ENCODE measurements at regions not wholly inside any gene's neighbourhood (a gene's known extent, or its start where the extent isn't known, plus 50 kb on each side); places are given as distances from the start of the nearest gene placed in this dataset.
"Not testable (repeated sequence)": the region's sequence is repeated elsewhere in the genome, so short reads cannot be mapped to it uniquely, and the experiment has no call there.

DNA sequence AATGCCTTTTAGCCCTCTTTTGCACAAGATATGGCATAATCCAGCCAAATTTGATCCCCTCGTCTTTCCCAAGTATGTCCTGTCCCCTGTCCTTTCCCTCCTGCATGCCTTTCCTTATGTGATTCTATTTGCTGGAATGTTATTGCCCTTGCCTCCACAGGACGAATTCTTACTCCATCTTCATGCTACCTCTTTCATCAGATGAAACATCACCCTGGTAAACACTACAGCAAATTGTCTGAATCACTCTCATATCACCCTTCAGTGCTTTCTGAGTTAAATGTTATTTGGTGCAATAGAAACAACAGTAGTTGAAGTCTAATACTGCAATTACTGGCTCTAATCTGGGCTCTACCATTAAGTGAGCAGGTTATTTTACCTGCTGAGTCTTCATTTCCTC, 52.2 kb upstream of the FAT1 start:
- no peak for DNase-seq

DNA sequence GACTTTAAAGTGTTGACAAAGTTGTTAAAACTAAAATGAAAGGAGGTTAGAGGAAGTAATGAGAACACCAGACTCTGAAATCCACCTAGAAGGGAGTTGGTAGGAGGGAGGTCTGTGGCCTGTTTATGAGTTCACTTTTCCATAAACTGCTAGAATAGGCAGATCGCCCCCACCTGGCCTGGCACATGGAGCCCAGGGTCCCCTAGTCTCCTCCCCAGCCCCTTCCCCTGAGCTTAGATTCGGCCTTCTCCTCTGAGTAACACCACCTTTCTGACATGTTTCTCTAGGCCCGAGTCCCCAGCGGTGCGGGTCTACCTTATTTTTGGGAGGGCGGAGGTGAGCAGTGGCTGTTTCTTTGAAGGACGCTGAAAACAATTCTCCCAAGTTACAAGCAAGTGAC, 54.5 kb upstream of the FAT1 start:
- DNase-seq, result no peak

DNA sequence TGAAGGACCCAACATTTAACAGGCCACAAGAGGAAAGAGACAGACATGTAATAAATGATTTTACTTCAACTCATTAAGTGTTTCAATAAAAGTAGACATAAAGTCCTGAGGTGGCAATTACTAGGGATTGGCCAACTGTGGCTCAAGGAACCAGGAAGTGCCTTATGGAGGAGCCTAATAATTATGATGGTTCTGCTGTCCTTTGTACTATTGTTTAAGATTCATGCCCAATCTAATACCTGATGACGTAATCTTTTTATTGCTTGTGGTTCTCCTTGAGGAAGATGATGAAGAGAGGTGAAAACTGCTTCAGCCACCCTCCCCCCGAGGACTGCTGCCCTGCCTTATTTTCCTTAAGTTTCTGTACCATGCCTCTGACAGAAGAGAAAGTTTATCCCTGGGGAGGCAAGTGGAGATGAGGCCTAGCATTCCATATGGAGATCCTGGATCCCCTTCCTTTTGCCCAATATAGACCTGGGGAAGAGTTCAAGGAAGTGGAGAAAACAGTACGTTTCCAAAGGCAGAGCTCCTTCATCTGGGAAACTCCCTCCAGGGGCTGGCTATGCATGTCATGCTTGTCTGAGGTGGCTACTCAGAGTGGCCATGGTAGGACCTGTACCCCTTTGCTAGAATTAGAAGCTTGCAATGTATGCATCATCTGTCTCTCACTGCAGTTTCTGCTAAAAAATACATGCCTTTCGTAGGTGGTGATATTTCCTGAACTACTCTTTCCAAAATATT, 56.8 kb upstream of the FAT1 start:
- DNase-seq, result no peak

DNA sequence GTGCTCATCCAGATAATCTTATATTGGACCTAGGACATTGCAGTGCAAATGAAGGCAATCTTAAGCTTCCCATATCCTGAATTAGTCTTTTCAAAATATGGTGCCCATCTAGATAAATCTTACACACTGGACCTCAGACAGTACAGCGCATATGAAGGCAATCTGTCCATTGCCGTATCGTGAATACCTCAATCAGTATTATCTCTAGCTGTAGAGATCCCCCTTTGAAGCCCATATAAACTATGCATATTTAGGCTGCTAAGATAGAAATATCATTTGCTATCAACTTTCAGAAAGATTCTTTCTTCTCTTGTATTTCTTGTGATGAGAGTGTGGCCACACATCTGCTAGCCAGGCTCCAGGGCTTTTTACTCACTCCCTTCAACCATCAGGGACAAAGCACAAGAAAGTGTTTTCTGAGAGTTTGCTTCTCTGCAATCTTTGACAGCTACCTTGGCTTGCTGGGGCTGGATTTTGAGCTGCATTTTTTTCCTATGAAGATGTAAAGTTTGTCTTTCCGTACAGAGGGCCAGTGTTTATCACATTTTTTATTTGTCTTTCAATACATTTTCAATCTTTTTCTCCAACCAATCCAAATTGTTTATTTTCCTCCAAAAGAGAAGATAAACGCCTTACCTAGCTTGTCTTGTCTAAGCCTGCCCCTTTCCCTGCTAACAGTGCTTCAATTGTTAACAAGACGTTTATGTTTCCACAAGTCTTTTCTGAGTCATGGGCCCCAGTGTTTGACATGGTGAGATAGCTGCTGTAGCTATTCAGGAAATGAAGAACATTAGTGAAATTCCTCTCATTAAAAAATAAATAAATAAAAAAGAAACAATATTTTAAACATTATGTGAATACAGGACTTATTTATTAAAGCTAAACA, 57.6 kb upstream of the FAT1 start:
- no peak for DNase-seq

DNA sequence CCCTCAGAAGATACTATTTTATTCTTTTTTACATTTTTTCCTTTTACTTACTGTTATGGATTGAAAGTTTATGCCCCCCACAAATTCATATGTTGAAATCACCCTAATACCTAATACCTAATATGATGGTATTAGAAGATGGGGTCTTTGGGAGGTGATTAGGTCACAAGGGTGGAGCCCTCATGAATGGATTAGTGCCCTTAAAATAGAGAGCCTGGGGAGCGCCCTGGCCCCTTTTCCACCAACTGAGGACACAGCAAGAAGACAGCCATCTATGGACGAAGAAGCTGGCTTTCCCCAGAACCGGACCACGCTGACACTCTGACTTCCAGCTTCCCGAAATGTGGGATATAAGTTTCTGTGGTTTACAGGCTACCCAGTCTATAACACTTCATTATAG, 58.6 kb upstream of the FAT1 start:
- DNase-seq, result no peak

DNA sequence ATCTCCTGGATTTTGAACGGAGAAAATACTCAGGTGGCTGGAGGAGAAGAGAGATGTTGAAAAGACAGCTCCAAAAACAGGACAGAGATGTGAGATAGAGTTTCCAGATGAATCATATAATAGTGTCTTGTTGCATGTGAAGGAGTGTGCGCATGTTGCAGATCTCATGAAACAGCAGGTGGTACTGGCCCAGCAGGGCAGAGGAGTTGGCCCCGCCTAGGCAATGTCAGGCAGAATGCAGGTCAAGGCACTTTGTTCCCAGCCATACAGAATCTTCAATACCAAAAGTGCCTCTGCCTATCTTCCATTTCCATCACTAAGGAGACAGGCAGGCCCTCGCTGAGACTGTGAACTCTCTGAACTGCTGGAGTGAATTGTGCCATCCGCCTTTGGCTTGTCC, 63.9 kb upstream of the FAT1 start:
- no peak for DNase-seq

DNA sequence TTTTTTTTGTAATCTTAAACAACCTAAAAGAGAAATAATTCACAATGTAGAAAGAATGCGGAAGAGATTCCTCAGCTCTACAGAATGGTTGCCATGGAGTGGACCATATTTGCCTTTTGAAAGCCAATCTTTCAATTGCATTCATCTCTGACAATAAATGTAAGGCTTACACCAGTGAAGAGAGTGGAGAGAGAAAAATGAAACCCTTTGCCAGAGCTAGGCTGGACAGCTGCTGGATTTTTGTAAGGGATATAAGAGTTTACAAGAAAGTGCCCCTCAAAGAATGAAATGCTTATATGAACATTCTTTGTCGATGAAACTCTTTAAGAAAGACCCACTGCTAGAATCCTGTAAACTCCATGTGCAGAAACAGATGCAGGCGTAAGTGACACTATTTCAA, 66.0 kb upstream of the FAT1 start:
- no peak for DNase-seq

DNA sequence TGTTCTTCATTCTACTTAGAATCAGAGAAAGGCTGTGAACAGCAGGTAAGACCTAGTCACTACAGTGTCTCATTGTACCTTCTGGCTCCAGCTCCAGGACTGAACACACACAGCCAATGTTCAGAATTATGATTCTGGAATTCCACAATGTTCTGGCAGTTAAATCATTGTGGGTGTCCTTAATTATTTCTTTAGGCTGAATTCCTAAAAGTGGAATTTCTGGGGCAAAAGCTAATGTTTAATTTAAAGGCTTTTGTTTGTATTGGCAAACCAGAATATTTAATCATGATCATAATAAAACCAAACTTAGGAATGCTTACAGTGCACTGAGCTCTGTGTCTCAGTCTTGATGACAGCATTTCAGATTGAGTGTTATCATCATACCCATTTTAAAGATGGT, 67.0 kb upstream of the FAT1 start:
- DNase-seq, result no peak

DNA sequence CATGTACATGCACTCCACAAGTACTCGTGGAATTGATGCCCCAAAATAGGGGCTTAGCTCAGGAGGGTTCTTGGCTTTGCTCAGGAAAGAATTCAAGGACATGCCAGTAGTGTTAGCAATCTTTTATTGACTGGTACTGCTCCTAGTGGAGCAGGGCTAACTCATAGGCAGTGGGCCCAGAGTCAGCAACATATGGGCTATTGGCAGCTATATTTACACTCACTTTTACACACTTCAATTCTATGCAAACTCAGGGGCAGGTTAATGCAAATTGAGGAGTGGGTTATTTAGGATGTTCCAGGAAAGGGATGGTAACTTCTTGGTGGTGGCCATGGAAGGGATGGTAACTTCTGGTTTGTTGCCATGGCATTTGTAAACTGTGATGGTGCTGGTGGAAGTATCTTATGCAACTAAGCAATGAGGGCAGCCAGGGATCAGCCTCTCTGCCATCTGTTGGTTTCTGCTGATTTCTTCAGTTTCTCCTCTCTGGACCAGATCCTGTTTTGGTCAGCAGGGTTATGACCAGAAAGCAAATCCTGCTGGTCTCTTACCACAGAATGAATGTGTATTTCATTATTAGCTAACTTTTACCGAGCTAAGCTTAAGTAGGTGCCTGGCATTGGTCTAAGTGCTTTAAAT, 69.2 kb upstream of the FAT1 start:
- DNase-seq, result no peak

DNA sequence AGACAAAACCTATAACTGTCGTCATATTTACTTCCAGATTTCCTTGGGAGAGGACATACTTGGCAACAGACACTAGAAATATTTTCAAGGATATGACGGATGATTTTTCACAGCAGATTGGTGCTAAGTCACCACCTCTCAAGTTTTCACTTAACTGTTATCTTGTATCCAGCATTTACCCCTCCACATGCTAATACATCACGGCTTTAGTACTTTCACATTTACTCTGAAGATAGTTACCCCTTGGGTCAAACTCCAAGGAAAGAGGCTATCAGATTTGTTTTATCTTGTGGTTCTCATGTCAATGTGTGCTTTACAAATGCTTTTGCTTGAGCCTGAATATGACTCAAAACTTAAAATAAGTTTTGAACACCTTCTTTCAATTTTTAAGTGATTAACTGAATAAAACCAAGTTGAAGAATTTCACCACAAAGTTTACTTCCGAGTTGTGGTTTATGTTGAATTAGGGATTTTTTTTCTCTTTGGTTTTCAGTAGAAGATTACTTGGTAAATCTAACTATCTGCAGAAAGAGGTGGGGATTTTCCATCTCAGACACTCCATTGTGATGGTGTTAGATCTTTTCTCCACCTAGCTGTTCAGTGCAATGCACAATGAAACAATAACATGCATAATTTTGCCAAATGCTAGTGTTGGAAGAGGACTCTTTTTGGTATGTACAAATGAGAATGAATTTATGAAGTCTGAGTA, 75.4 kb upstream of the FAT1 start:
- DNase-seq, result no peak

DNA sequence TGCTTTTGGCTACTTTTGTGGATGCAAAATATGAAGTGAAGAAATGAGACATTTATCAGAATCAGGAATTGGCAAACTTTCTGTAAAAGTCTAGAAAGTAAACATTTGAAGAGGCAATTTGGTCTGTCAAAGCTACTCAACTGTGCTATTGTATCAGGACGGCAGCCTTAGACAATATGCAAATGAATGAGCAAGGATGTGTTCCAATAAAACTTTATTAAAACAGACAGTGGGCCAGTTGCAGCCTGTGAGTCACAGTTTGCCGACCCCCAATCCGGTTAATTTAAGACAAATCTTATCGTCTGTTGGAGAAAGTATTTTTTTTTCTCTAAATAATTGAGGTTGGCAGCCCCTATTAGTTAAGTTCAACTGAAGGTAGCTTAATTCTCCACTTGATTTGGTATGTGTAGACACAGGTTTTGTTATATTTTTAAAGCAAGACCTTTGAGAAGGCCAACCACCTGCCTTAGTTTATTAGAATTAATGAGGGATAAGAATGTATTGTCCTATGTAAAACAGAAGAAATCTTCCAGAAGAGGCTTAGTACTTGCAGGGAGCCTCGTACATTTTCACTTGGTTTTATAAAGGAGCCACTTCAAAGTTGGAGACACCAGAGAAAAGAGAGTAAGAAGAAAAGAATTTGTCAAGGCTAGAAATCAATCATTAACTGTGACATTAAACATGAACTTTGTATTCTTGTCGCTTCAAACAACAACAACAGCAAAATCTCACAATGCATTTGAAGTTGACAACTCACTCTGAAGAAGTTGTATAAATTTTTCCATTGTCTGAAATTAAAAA, 81.6 kb upstream of the FAT1 start:
- DNase-seq, result no peak

DNA sequence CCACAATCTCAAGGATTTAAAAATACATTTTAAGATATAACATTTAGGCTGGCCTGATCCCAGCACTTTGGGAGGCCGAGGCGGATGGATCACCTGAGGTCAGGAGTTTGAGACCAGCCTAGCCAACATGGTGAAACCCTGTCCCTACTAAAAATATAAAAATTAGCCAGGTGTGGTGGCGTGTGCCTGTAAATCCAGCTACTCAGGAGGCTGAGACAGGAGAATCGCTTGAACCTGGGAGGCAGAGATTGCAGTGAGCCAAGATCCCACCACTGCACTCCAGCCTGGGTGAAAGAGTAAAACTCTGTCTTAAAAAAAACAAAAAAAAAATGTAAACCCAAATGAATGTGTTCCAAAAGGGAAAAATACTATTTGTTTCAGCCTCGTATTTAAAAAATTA, 82.3 kb upstream of the FAT1 start:
- DNase-seq, result not testable (repeated sequence)

DNA sequence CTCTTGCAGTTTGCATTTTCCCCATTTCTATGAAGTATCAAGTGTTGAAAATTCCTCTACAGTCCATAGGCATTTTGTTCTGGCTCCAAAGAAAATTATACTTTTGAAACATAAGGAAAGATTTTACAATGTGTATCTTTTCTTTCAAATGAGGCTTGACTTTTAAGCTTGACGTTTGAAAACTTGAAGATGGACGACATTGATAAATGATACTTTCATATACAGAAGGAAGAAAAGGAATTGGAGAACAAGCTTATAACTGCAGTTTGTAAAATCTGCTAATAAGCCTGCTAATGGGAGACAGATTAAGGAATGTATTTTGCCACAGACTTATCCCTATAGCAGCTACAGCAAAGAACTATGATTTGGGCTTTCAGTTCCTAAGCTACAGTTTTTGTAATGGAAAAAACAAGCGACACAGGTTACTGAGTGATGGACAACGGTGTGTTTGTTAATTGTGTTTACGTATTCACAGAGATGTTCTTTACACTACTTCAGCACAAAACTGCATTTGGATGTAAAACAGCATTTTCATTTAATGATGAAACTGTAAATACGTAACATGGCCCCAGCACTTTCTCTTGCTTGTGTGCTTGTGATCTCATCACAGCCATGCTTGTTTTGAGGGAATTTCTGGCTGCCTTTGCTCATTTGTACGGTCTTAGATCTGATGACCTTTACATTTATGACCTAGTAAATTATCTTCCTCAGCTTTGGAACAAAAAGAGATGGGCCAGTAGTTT, 83.2 kb upstream of the FAT1 start:
- DNase-seq, result no peak

DNA sequence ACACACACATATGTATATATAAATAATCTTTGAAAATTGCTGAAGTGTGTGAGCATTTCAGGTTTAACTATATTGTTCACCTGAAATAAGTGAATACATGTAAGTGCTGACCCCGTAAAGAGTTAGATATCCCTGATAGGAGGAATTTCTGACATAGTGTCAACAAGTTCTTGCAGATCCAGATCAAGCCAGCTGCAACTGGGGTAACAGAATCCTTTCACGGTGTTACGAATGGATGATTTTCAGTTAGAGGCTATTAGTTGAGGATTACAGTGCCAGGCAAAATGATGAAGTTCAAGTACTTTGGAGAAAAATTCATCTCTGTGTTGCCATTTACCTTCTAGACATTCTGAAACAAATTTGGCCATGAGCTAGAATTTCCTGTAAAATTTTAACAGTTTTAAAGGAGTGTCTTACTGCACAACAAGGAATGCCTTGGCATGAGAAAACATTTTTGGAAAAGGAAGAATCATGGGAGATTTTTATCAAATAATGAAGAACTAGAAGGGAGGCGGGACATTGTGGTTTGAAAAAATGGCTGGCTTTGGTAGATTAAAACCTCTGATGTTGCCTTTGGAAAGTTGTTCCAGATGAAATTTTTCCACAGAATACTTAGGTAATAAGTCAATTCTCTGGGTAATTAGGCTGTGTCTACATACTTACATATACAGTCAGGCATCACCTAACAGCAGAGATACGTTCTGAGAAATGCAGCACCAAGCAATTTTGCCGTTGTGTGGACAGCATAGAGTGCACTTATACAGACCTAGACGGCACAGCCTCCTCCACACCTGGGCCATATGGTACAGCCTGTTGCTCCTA, 84.4 kb upstream of the FAT1 start:
- no peak for DNase-seq

DNA sequence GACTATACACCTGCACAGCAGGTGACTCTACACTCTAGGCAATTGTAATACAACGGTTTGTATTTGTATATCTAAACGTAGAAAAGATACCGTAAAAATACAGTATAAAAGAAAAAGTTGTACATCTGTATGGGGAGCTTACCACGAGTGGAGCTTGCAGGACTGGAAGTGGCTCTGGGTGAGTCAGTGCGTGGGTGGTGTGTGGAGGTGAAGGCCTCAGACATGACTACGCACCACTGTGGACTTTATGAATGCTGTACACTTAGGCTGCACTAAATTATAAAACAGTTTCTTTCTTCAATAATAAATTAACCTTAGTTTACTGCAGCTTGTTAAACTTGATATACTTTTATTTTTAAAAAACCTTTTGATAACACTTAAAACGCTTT, 85.0 kb upstream of the FAT1 start:
- no peak for DNase-seq

DNA sequence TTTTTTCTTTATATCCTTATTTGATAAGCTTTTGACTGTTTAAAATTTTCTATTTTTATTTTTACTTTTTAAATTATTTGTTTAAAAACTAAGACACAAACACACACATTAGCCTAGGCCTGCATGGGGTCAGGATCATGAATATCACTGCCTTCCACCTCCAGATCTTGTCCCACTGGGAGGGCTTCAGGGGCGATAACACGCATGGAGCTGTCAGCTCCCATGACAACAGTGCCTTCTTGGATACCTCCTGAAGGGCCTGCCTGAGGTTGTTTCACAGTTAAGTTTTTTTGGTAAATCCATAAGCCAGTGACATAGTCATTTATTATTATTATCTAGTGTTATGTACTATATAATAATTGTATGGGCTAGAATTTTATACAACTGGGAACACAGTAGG, 85.4 kb upstream of the FAT1 start:
- DNase-seq, result no peak

DNA sequence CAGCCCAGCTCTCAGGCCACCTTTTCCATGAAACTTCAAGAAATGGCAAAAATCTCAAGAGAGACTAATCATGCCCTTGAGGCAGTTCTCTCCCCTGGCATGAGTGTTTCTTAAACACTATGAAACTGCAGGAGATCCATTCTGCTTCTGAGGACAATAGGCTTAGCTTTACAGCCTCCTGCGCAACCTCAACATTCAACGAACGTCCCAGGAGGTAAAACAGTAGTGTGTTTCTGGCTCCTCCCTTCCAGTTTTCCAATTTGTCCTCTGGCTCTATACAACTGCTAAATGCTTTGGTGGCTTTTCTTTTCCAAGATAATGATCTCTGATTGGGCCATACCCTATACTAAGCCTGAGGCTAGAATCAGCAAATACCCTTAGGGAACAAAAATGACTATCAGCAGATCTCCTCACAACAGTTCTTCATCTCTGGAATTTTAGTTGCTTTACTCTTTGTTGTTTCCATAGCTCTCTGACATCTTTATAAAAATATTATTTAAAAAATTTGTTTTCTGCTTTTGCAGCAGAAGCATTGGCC, 87.0 kb upstream of the FAT1 start:
- no peak for DNase-seq

DNA sequence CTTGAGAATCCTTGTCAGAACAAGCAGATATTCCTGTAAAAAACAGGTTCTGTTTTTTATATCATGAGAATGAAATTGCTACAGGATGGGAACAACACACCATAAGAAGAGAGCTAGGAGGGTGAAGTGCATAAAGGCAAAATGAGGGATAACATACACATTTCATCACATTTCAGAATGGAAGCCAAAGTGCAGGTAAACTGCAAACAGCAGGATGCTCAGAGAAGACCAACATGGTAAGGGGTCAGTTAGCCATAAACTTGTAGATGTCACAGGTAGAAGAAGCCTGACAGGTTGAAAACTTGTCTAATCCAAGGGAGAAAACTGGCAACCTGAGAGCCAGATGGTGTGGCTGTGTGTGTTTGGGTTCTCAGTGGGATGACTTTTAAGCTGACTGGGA, 88.9 kb upstream of the FAT1 start:
- no peak for DNase-seq

DNA sequence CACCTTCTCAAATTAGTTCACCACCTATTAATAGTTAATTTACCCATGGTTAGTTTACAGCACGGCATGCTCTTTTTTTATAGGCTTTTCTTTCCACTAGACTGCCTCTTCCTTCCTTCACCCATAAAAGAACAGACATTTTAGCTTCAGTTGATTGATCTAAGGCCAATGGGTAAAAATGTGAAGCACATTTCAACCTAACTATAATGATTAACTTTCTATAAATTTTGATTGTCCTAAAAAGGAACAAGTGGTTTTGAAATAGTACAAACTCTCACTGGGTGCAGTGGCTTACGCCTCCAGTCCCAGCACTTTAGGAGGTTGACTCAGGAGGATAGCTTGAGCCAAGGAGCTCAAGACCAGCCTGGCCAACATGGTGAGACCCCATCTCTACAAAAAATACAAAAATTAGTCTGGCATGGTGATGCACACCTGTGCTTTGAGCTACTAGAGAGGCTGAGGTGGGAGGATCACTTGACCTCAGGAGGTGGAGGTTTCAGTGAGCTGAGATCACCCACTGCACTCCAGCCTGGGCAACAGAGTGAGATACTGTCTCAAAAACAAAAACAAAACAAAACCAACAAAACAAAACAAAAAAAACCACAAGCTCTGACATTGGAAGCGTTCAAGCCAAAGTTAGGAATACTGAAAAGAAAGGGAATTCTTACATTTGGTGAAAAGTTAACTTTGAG, 89.9 kb upstream of the FAT1 start:
- DNase-seq, result no peak

DNA sequence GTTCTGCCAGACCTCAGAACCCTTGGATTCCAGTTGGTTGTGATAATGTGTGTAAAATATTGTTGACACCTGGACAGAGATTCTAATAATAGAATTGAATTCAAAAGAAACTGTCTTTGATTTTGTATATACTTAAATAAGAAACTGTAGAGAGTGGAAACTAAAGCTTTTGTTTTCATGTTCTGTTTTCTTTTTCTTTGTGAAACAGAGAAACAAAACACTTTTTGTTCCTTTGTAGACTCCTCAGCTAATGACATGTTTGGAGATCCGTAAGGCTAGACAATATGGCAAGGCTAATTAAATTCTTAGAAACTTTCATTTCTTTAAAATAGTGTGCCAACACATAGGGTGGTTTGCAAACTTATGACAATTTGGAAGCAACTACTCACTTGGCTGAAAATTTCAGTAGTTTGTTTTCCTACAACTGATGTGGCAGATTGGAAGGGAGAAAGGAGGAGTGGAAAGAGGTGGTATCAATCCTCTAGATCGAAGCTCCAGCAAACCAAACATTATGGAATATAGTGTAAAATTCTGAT, 90.9 kb upstream of the FAT1 start:
- DNase-seq, result no peak

Measured in hematopoietic multipotent progenitor cell treated with erythropoietin and hydrocortisone succinate and interleukin-3 and kit ligand, for 4 days (in vitro differentiated cells).